ENCODE measurements at regions not wholly inside any gene's neighbourhood (a gene's known extent, or its start where the extent isn't known, plus 50 kb on each side); places are given as distances from the start of the nearest gene placed in this dataset.
"Not testable (repeated sequence)": the region's sequence is repeated elsewhere in the genome, so short reads cannot be mapped to it uniquely, and the experiment has no call there.

DNA sequence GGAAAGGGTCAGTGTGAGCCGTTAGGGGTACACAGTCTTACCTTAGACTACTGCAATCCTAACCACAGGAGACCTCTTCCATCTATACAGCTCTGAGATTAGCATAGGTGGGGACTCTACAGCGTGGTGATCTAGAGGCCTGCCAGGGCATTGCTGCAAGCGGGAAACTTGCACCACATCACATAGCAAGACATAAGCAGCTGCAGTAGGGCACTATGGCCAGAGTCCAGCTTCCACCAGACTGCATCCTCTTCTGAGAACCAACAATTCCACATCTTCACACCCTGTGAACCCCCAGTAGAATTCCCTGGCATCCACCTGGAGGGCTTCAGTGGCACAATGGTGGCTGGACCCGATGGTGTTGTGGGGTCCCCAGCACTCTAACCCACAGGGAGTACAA is 1564.3 kb upstream of the PRR20A start:
- no peak overlapping the region for H3K4me3 ChIP-seq (ENCODE audit: low read depth, low read length)
- no peak for DNase-seq (ENCODE audit: low read depth)
- TF ChIP-seq, protein P1, sequence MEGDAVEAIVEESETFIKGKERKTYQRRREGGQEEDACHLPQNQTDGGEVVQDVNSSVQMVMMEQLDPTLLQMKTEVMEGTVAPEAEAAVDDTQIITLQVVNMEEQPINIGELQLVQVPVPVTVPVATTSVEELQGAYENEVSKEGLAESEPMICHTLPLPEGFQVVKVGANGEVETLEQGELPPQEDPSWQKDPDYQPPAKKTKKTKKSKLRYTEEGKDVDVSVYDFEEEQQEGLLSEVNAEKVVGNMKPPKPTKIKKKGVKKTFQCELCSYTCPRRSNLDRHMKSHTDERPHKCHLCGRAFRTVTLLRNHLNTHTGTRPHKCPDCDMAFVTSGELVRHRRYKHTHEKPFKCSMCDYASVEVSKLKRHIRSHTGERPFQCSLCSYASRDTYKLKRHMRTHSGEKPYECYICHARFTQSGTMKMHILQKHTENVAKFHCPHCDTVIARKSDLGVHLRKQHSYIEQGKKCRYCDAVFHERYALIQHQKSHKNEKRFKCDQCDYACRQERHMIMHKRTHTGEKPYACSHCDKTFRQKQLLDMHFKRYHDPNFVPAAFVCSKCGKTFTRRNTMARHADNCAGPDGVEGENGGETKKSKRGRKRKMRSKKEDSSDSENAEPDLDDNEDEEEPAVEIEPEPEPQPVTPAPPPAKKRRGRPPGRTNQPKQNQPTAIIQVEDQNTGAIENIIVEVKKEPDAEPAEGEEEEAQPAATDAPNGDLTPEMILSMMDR (conservative IDR thresholded peaks at IDR 0.05; ENCODE audit: low read depth, low read length) = no peak

DNA sequence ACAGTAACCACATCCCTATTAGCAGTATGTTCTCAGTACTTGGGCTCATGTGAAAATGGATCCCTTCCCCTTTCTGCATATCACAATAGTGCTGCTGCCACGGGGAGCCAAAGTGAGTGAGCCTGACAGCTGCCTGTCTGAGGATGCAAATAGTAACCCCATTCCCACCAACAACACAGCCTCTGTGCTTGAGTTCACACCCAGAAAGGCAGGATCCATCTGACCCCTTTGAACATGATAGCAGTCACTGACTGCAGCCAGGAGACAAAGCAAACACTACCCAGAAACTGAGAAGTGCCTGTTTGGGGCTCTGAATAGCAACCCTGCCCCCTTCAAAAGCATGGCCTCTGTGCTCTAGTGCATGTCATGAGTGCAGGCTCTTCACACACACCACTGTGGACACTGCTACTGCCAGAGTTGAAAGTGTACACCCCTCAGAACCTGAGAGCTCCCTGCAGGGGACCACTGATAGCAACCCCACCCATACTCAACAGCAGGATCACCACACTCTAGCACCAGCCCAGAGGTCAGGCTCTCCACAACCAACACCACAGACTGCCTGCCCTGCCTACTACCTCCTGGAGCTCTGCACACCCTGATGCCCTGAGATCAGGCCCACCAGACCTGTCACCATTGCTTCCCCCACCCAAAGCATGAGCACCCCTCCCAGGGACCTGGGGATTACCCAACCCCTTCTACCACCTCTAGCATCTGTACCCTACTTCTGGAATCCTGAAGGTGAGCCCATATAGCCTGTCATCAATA is 1563.5 kb upstream of the PRR20A start:
- TF ChIP-seq, protein P1 (conservative IDR thresholded peaks at IDR 0.05; ENCODE audit: low read depth, low read length) = no peak
- DNase-seq (ENCODE audit: low read depth) = no peak
- no peak overlapping the region for H3K4me3 ChIP-seq (ENCODE audit: low read depth, low read length)

DNA sequence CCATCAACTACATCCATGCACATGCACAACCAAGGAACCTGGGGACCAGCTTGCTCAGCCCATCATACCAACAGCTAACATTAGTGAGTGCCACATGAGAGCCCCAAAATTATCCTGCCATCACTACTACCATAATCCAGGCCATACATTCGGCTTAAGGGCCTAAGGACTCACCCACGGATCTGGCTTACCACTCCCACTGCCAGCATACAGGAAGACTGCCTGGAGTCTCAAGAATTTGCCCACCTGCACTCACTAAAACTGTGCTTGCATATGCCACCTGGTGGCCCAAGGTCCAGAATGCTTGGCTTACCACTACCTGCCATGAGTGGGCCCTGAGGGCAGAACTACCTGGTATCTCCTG is 1562.9 kb upstream of the PRR20A start:
- no peak for DNase-seq (ENCODE audit: low read depth)
- TF ChIP-seq, protein P1 (conservative IDR thresholded peaks at IDR 0.05; ENCODE audit: low read depth, low read length) = no peak
- H3K4me3 ChIP-seq (ENCODE audit: low read depth, low read length) = no peak overlapping the region

DNA sequence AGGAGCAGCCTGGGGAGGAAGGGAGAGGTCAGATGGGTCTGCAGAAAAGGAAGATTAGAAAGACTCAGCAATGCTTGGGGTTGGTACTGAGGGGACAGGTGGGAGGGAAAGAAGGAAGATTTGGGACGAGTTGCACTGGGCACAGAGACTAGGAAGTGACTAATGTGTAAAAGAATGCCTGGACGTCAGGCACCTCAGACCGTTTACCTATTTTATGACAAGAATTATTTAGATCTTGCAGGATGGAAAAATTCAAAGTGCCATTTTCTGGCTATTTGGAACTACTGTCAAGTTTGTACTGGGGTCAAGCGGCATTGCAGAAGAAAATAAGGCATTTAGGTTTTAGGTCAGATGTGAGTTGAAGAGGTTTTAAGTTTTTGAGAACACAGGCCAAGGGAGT is 1558.4 kb upstream of the PRR20A start:
- not testable (repeated sequence) for DNase-seq (ENCODE audit: low read depth); H3K4me3 ChIP-seq (ENCODE audit: low read depth, low read length)

DNA sequence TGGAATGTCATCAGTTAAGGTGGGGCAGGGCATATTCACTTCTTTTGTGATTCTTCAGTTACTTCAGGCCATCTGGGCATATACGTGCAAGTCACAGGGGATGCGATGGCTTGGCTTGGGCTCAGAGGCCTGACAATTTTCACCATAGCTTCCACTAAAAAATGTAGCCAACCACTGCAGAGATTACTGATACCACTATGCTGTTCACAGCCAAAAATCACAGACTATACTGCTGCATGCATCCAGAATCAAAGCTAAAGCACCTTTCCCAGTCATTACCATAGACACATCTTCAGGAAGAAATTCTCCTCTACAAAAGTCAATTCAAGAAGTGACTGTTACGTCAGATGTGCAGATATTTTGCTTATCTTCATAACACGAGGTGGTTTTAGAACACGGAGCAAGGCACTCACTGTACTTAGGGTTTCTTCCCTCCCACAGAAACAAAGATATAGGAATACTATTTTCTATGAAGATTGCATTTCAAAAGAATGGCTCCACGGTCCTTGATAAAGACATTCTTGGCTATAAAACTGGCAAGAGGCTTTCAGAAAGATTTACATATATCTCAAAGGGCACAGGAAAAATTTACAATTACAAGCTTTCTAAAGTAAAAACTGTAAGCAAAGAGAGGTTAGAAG is 1556.6 kb upstream of the PRR20A start:
- no peak for DNase-seq (ENCODE audit: low read depth)
- TF ChIP-seq, protein P1 (conservative IDR thresholded peaks at IDR 0.05; ENCODE audit: low read depth, low read length) = no peak
- H3K4me3 ChIP-seq (ENCODE audit: low read depth, low read length) = no peak overlapping the region

DNA sequence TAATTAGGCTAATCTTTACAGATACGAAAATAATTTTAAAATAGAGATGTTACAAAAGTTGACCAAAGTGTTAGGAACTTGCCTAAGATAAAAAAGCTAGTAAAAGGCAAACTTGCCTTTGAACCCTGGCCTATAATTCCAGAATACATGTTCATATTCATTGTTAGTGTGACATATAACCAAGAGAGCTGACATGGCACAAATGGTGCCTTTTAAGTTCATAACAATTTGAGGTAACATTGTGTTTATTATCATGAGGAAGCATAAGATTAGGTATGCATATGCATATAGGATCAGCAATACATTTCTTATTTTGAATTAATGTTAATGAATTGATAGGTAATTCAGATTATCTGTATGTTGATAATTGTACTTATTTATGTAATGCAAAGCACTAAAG is 1537.9 kb upstream of the PRR20A start:
- TF ChIP-seq, protein P1 (conservative IDR thresholded peaks at IDR 0.05; ENCODE audit: low read depth, low read length) = no peak
- no peak for DNase-seq (ENCODE audit: low read depth)
- no peak overlapping the region for H3K4me3 ChIP-seq (ENCODE audit: low read depth, low read length)

DNA sequence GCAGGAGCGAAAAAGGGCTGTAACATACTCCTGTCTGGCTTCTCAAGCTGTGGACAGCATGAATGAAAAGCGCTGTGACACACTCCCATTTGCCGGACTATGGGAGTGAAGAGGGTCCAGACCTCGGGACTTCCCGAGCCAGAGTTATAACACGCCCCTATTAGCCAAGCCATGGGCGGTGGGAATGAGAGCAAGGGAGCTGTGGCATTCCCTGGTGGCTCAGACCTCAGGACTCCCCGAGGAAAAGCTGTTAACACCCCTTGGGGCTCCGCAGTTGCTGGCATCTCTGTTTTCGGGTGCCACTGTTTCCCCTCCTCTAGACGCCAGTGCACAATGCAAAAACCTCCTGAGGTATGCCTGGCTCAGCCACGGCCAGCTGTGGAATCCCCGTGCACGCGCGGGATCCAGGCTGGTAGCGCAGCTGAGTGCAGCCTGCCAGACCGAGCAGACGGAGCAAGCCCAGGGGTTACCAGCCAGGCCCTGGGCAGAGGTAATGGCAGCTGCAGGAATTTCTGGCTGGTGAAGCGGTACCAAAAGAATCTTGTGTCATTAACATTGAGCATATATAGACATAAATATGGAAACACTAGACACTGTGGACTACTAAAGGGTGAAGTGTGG is 1534.6 kb upstream of the PRR20A start:
- H3K4me3 ChIP-seq (ENCODE audit: low read depth, low read length) = no peak overlapping the region
- no peak for DNase-seq (ENCODE audit: low read depth)
- TF ChIP-seq, protein P1 (conservative IDR thresholded peaks at IDR 0.05; ENCODE audit: low read depth, low read length) = no peak

Data from epithelial cell of proximal tubule (primary cell).